ENCODE measurements at regions not wholly inside any gene's neighbourhood (a gene's known extent, or its start where the extent isn't known, plus 50 kb on each side); places are given as distances from the start of the nearest gene placed in this dataset.
"Not testable (repeated sequence)": the region's sequence is repeated elsewhere in the genome, so short reads cannot be mapped to it uniquely, and the experiment has no call there.

GRCh38 chrX:42375086-42375485 is 402.9 kb downstream of the PPP1R2C start:
- TF ChIP-seq CTCF (conservative IDR thresholded peaks at IDR 0.05; ENCODE audit: low read length) (no peak), EZH2phosphoT487 (IDR thresholded peaks at IDR 0.05; ENCODE audit: borderline replicate concordance) (no peak)
- Histone ChIP-seq H3K4me2 (ENCODE audit: low read depth, low read length, poor library complexity, severe bottlenecking) (no peak overlapping the region), H4K20me1 (ENCODE audit: insufficient read depth, low read length, poor library complexity, severe bottlenecking) (no peaks in the 10 kb centered on the region), H3F3A (ENCODE audit: low read depth) (no peaks in the 10 kb centered on the region), H3K79me2 (ENCODE audit: insufficient read depth, low read length) (no peaks in the 10 kb centered on the region), H3K9me2 (replicated peaks; ENCODE audit: low read depth, low read length) (no peaks in the 10 kb centered on the region), H3K36me3 (ENCODE audit: insufficient read depth, low read length) (no peaks in the 10 kb centered on the region), H3K4me3 (ENCODE audit: low read length, poor library complexity, severe bottlenecking) (no peak overlapping the region), H2AFZ (ENCODE audit: low read length) (no peak overlapping the region), H3K9ac (ENCODE audit: low read depth, low read length, poor library complexity, severe bottlenecking) (no peak overlapping the region), H3K4me1 (ENCODE audit: insufficient read depth, low read length, poor library complexity, severe bottlenecking) (no peaks in the 10 kb centered on the region), H3K9me3 (ENCODE audit: insufficient read depth, low read depth, low read length) (no peaks in the 10 kb centered on the region), H3K27me3 (ENCODE audit: insufficient read depth, low read length, poor library complexity, severe bottlenecking) (no peaks in the 10 kb centered on the region)

GRCh38 chrX:42366181-42366580 is 411.8 kb downstream of the PPP1R2C start:
- H3K9ac ChIP-seq (ENCODE audit: low read depth, low read length, poor library complexity, severe bottlenecking), result no peak overlapping the region
- no peaks in the 10 kb centered on the region for H3K9me3 ChIP-seq (ENCODE audit: insufficient read depth, low read depth, low read length)
- no peak overlapping the region for H2AFZ ChIP-seq (ENCODE audit: low read length)
- no peak overlapping the region for H3K4me2 ChIP-seq (ENCODE audit: low read depth, low read length, poor library complexity, severe bottlenecking)
- no peaks in the 10 kb centered on the region for H3F3A ChIP-seq (ENCODE audit: low read depth)
- H3K9me2 ChIP-seq (replicated peaks; ENCODE audit: low read depth, low read length), result no peaks in the 10 kb centered on the region
- H3K4me1 ChIP-seq (ENCODE audit: insufficient read depth, low read length, poor library complexity, severe bottlenecking), result no peaks in the 10 kb centered on the region
- H3K36me3 ChIP-seq (ENCODE audit: insufficient read depth, low read length), result no peaks in the 10 kb centered on the region
- H3K4me3 ChIP-seq (ENCODE audit: low read length, poor library complexity, severe bottlenecking), result no peak overlapping the region
- no peaks in the 10 kb centered on the region for H3K27me3 ChIP-seq (ENCODE audit: insufficient read depth, low read length, poor library complexity, severe bottlenecking)
- H3K79me2 ChIP-seq (ENCODE audit: insufficient read depth, low read length), result no peaks in the 10 kb centered on the region
- TF ChIP-seq EZH2phosphoT487 (IDR thresholded peaks at IDR 0.05; ENCODE audit: borderline replicate concordance), result no peak
- TF ChIP-seq CTCF (conservative IDR thresholded peaks at IDR 0.05; ENCODE audit: low read length), result no peak
- no peaks in the 10 kb centered on the region for H4K20me1 ChIP-seq (ENCODE audit: insufficient read depth, low read length, poor library complexity, severe bottlenecking)

- no peaks in the 10 kb centered on the region for H3K9me3 ChIP-seq (ENCODE audit: insufficient read depth, low read depth, low read length)
- H3K27me3 ChIP-seq (ENCODE audit: insufficient read depth, low read length, poor library complexity, severe bottlenecking), result no peaks in the 10 kb centered on the region
- no peak overlapping the region for H3K4me3 ChIP-seq (ENCODE audit: low read length, poor library complexity, severe bottlenecking)
- H3K36me3 ChIP-seq (ENCODE audit: insufficient read depth, low read length), result no peaks in the 10 kb centered on the region
- no peaks in the 10 kb centered on the region for H3K4me1 ChIP-seq (ENCODE audit: insufficient read depth, low read length, poor library complexity, severe bottlenecking)
- H3F3A ChIP-seq (ENCODE audit: low read depth), result no peaks in the 10 kb centered on the region
- no peak overlapping the region for H2AFZ ChIP-seq (ENCODE audit: low read length)
- H3K9me2 ChIP-seq (replicated peaks; ENCODE audit: low read depth, low read length), result no peaks in the 10 kb centered on the region
- no peak for TF ChIP-seq CTCF (conservative IDR thresholded peaks at IDR 0.05; ENCODE audit: low read length)
- no peak for TF ChIP-seq EZH2phosphoT487 (IDR thresholded peaks at IDR 0.05; ENCODE audit: borderline replicate concordance)
- no peaks in the 10 kb centered on the region for H3K79me2 ChIP-seq (ENCODE audit: insufficient read depth, low read length)
- H4K20me1 ChIP-seq (ENCODE audit: insufficient read depth, low read length, poor library complexity, severe bottlenecking), result no peaks in the 10 kb centered on the region
- H3K9ac ChIP-seq (ENCODE audit: low read depth, low read length, poor library complexity, severe bottlenecking), result no peak overlapping the region
- H3K4me2 ChIP-seq (ENCODE audit: low read depth, low read length, poor library complexity, severe bottlenecking), result no peak overlapping the region
These were observed 415.7 kb downstream of the PPP1R2C start for GRCh38 chrX:42362219-42362618.

GRCh38 chrX:42342981-42343380 is 419.6 kb upstream of the CASK start:
- not testable (repeated sequence) for H4K20me1 ChIP-seq (ENCODE audit: insufficient read depth, low read length, poor library complexity, severe bottlenecking); H3K4me1 ChIP-seq (ENCODE audit: insufficient read depth, low read length, poor library complexity, severe bottlenecking); H3K4me3 ChIP-seq (ENCODE audit: low read length, poor library complexity, severe bottlenecking); H2AFZ ChIP-seq (ENCODE audit: low read length); H3K36me3 ChIP-seq (ENCODE audit: insufficient read depth, low read length); H3K4me2 ChIP-seq (ENCODE audit: low read depth, low read length, poor library complexity, severe bottlenecking); H3K9me2 ChIP-seq (replicated peaks; ENCODE audit: low read depth, low read length); H3F3A ChIP-seq (ENCODE audit: low read depth); H3K79me2 ChIP-seq (ENCODE audit: insufficient read depth, low read length); H3K27me3 ChIP-seq (ENCODE audit: insufficient read depth, low read length, poor library complexity, severe bottlenecking); H3K9ac ChIP-seq (ENCODE audit: low read depth, low read length, poor library complexity, severe bottlenecking); H3K9me3 ChIP-seq (ENCODE audit: insufficient read depth, low read depth, low read length)

Measured in Loucy (cell line).